Liver (tissue), 8 donors: ENCODE measurements at regions not wholly inside any gene's neighbourhood (a gene's known extent, or its start where the extent isn't known, plus 50 kb on each side); places are given as distances from the start of the nearest gene placed in this dataset.

Experiments used
- DNase-seq: peaks from one replicate; pipeline ENCODE4 v3.0.0-alpha.2; 2017; ENCODE audit warnings: low spot score
- H3K27ac ChIP-seq, 2 donors: one replicate each; pipeline ENCODE4 v1.7.0; 2013; ENCODE audit warnings: inconsistent platforms in 2 of 2, low read length in 2 of 2, control low read depth in 1 of 2, low read depth in 1 of 2, mild to moderate bottlenecking in 1 of 2
- H3K27me3 ChIP-seq, 4 donors: one replicate each; pipeline versions ENCODE4 v1.6.1 to v1.7.0; 2013; ENCODE audit warnings: low read length in 3 of 4, inconsistent platforms in 1 of 4, mild to moderate bottlenecking in 1 of 4, moderate library complexity in 1 of 4; ENCODE audit not compliant: control insufficient read depth in 4 of 4, insufficient read depth in 4 of 4
- H3K36me3 ChIP-seq, 4 donors: one replicate each; pipeline versions ENCODE4 v1.6.1 to v1.7.0; 2013; ENCODE audit warnings: low read length in 3 of 4, mild to moderate bottlenecking in 3 of 4, low read depth in 1 of 4, moderate library complexity in 1 of 4; ENCODE audit not compliant: control insufficient read depth in 4 of 4, insufficient read depth in 3 of 4
- H3K4me1 ChIP-seq, 4 donors: one replicate each; pipeline versions ENCODE4 v1.6.1 to v1.7.0; 2013; ENCODE audit warnings: low read length in 3 of 4, mild to moderate bottlenecking in 3 of 4, moderate library complexity in 1 of 4; ENCODE audit not compliant: control insufficient read depth in 4 of 4, insufficient read depth in 4 of 4
- H3K4me3 ChIP-seq, 3 donors: one replicate each; pipeline versions ENCODE4 v1.6.1 to v1.7.0; 2013; ENCODE audit warnings: low read length in 3 of 3, control low read depth in 1 of 3, low read depth in 1 of 3, mild to moderate bottlenecking in 1 of 3
- H3K9ac ChIP-seq, 2 donors: one replicate each; pipeline ENCODE4 v1.7.0; 2013; ENCODE audit warnings: low read length in 2 of 2, mild to moderate bottlenecking in 2 of 2, moderate library complexity in 2 of 2, control low read depth in 1 of 2, low read depth in 1 of 2
- H3K9me3 ChIP-seq, 4 donors: one replicate each; pipeline versions ENCODE4 v1.6.1 to v1.7.0; 2013; ENCODE audit warnings: low read length in 3 of 4; ENCODE audit not compliant: control insufficient read depth in 4 of 4
- EGR1 ChIP-seq, 2 donors: IDR thresholded peaks; 2 replicates each; pipeline ENCODE4 v1.6.1; 2016 to 2018; ENCODE audit warnings: antibody characterized with exemption in 2 of 2, low read depth in 2 of 2
- FOXA1 ChIP-seq: IDR thresholded peaks from 2 replicates; pipeline ENCODE4 v1.6.1; 2016; ENCODE audit warnings: antibody characterized with exemption
- FOXA2 ChIP-seq: IDR thresholded peaks from 2 replicates; pipeline ENCODE4 v1.6.1; 2016; ENCODE audit warnings: antibody characterized with exemption
- GABPA ChIP-seq, 2 donors: IDR thresholded peaks in 1 of 2; conservative IDR thresholded peaks in 1 of 2; 2 replicates each; pipeline ENCODE4 v1.6.1; 2016; ENCODE audit warnings: antibody characterized with exemption in 2 of 2, mild to moderate bottlenecking in 1 of 2, moderate library complexity in 1 of 2
- HNF4A ChIP-seq, 2 donors: conservative IDR thresholded peaks; 2 replicates each; pipeline ENCODE4 v1.6.1; 2016; ENCODE audit warnings: antibody characterized with exemption in 2 of 2, mild to moderate bottlenecking in 2 of 2
- HNF4G ChIP-seq: IDR thresholded peaks from 2 replicates; pipeline ENCODE4 v1.6.1; 2016; ENCODE audit warnings: antibody characterized with exemption
- JUND ChIP-seq, 2 donors: IDR thresholded peaks; 2 replicates each; pipeline ENCODE4 v1.6.1; 2016; ENCODE audit warnings: antibody characterized with exemption in 2 of 2
- NR2F2 ChIP-seq: IDR thresholded peaks from 2 replicates; pipeline ENCODE4 v1.6.1; 2016; ENCODE audit warnings: antibody characterized with exemption
- RAD21 ChIP-seq, 2 donors: IDR thresholded peaks; 2 replicates each; pipeline ENCODE4 v1.6.1; 2016; ENCODE audit warnings: antibody characterized with exemption in 2 of 2, mild to moderate bottlenecking in 2 of 2
- RXRA ChIP-seq, 2 donors: IDR thresholded peaks; 2 replicates each; pipeline ENCODE4 v1.6.1; 2017 to 2018; ENCODE audit warnings: antibody characterized with exemption in 2 of 2, mild to moderate bottlenecking in 1 of 2
- SP1 ChIP-seq: IDR thresholded peaks from 2 replicates; pipeline ENCODE4 v1.6.1; 2018; ENCODE audit warnings: antibody characterized with exemption, mild to moderate bottlenecking
- TAF1 ChIP-seq: conservative IDR thresholded peaks from 2 replicates; pipeline ENCODE4 v1.6.1; 2016; ENCODE audit warnings: antibody characterized with exemption, mild to moderate bottlenecking
- YY1 ChIP-seq: IDR thresholded peaks from 2 replicates; pipeline ENCODE4 v1.6.1; 2016; ENCODE audit warnings: antibody characterized with exemption, mild to moderate bottlenecking
- WGBS: extraction: QIAGEN DNeasy Blood & Tissue Kit; methylation state at CpG from one replicate; pipeline ENCODE4 v1.1.7; 2013; 5-methylcytosine and 5-hydroxymethylcytosine counted together
- TF ChIP-seq, protein P1 (sequence below): IDR thresholded peaks from 2 replicates; pipeline ENCODE4 v1.6.1; 2016; ENCODE audit warnings: antibody characterized with exemption, mild to moderate bottlenecking
- TF ChIP-seq, protein P2 (sequence below): IDR thresholded peaks from 2 replicates; pipeline ENCODE4 v1.6.1; 2016; ENCODE audit warnings: antibody characterized with exemption
- TF ChIP-seq, protein P3 (sequence below): IDR thresholded peaks from 2 replicates; pipeline ENCODE4 v1.6.1; 2016; ENCODE audit warnings: antibody characterized with exemption
- TF ChIP-seq, protein P4 (sequence below): fragments of 150-350 bp; IDR thresholded peaks from 2 replicates; pipeline ENCODE4 v1.5.1; 2017; ENCODE audit warnings: improper control_type of control experiment, low read depth, low read length; ENCODE audit not compliant: missing input control
- TF ChIP-seq, protein P5 (sequence below): IDR thresholded peaks from 2 replicates; pipeline ENCODE4 v1.6.1; 2016; ENCODE audit warnings: antibody characterized with exemption
- donor health status: healthy.
- donor health status: healthy.
- donor health status: healthy.
- donor health status: healthy.
- donor health status: healthy.

DNA sequence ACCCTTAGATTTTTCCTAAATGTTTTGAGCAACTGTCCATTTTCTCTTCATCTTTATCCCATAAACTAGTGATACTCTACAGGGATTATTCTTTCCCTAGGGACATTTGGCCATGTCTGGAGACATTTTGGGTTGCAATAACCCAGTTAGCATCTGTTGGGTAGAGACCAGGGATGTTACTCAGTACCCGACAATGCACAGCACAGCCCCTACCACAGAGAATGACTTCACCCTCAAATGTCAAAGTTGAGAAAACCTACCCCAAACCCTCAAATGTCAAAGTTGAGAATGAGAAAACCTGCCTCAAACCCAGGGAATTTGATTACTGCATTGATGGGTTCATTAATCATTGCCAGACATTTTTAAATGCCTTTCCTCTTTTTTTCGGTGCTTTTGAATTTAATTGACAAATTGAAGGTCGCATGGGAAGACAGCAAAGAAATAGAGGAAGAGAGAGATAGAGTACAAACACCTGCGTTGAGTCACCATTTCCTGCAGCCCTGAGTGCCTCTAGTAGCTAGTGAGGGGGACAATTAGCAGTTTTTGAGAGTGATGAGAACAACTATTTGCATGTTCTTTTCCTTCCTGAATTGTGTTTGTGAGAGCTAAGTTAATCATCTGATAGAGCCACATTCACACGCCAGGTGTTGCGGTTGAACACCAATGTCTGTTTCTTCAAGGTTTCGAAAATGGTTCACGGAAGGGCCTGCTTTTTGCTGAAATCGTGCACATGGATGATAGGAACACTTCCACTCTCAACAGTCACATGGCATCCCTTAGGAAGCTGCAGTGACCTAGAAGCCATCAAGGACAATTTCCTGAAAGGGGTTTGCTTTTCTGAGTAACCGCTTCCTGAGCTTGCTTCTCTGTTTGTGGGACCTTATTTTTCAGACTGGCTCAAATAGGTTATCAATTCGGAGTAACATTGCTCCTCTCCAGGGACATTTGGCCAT is 203.9 kb upstream of the VCX3A start:
- no peak for DNase-seq
- no peak for TF ChIP-seq GABPA (IDR thresholded peaks at IDR 0.05 in 1 of 2, conservative IDR thresholded peaks at IDR 0.05 in 1 of 2)
- TF ChIP-seq FOXA1, result no peak
- TF ChIP-seq SP1, result no peak
- TF ChIP-seq, protein P1, sequence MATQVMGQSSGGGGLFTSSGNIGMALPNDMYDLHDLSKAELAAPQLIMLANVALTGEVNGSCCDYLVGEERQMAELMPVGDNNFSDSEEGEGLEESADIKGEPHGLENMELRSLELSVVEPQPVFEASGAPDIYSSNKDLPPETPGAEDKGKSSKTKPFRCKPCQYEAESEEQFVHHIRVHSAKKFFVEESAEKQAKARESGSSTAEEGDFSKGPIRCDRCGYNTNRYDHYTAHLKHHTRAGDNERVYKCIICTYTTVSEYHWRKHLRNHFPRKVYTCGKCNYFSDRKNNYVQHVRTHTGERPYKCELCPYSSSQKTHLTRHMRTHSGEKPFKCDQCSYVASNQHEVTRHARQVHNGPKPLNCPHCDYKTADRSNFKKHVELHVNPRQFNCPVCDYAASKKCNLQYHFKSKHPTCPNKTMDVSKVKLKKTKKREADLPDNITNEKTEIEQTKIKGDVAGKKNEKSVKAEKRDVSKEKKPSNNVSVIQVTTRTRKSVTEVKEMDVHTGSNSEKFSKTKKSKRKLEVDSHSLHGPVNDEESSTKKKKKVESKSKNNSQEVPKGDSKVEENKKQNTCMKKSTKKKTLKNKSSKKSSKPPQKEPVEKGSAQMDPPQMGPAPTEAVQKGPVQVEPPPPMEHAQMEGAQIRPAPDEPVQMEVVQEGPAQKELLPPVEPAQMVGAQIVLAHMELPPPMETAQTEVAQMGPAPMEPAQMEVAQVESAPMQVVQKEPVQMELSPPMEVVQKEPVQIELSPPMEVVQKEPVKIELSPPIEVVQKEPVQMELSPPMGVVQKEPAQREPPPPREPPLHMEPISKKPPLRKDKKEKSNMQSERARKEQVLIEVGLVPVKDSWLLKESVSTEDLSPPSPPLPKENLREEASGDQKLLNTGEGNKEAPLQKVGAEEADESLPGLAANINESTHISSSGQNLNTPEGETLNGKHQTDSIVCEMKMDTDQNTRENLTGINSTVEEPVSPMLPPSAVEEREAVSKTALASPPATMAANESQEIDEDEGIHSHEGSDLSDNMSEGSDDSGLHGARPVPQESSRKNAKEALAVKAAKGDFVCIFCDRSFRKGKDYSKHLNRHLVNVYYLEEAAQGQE, result no peak
- no peak for TF ChIP-seq EGR1 (IDR thresholded peaks at IDR 0.05; ENCODE audit: low read depth in 2 of 2)
- no peak for TF ChIP-seq TAF1
- no peak for TF ChIP-seq JUND (IDR thresholded peaks at IDR 0.05)
- TF ChIP-seq, protein P2, sequence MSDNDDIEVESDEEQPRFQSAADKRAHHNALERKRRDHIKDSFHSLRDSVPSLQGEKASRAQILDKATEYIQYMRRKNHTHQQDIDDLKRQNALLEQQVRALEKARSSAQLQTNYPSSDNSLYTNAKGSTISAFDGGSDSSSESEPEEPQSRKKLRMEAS, result no peak
- no peak for TF ChIP-seq HNF4A (conservative IDR thresholded peaks at IDR 0.05)
- TF ChIP-seq HNF4G, result no peak
- TF ChIP-seq, protein P3, sequence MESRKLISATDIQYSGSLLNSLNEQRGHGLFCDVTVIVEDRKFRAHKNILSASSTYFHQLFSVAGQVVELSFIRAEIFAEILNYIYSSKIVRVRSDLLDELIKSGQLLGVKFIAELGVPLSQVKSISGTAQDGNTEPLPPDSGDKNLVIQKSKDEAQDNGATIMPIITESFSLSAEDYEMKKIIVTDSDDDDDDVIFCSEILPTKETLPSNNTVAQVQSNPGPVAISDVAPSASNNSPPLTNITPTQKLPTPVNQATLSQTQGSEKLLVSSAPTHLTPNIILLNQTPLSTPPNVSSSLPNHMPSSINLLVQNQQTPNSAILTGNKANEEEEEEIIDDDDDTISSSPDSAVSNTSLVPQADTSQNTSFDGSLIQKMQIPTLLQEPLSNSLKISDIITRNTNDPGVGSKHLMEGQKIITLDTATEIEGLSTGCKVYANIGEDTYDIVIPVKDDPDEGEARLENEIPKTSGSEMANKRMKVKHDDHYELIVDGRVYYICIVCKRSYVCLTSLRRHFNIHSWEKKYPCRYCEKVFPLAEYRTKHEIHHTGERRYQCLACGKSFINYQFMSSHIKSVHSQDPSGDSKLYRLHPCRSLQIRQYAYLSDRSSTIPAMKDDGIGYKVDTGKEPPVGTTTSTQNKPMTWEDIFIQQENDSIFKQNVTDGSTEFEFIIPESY, result no peak
- no peak for TF ChIP-seq RXRA (IDR thresholded peaks at IDR 0.05)
- TF ChIP-seq, protein P4, sequence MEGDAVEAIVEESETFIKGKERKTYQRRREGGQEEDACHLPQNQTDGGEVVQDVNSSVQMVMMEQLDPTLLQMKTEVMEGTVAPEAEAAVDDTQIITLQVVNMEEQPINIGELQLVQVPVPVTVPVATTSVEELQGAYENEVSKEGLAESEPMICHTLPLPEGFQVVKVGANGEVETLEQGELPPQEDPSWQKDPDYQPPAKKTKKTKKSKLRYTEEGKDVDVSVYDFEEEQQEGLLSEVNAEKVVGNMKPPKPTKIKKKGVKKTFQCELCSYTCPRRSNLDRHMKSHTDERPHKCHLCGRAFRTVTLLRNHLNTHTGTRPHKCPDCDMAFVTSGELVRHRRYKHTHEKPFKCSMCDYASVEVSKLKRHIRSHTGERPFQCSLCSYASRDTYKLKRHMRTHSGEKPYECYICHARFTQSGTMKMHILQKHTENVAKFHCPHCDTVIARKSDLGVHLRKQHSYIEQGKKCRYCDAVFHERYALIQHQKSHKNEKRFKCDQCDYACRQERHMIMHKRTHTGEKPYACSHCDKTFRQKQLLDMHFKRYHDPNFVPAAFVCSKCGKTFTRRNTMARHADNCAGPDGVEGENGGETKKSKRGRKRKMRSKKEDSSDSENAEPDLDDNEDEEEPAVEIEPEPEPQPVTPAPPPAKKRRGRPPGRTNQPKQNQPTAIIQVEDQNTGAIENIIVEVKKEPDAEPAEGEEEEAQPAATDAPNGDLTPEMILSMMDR, result no peak
- no peak for TF ChIP-seq FOXA2
- TF ChIP-seq NR2F2, result no peak
- TF ChIP-seq RAD21 (IDR thresholded peaks at IDR 0.05), result no peak
- TF ChIP-seq, protein P5, sequence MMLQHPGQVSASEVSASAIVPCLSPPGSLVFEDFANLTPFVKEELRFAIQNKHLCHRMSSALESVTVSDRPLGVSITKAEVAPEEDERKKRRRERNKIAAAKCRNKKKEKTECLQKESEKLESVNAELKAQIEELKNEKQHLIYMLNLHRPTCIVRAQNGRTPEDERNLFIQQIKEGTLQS, result no peak
- TF ChIP-seq YY1, result no peak
- H3K27me3 ChIP-seq, result no peaks in the 10 kb centered on the region
- no peaks in the 10 kb centered on the region for H3K36me3 ChIP-seq
- H3K9me3 ChIP-seq, result no peaks in the 10 kb centered on the region
- H3K4me1 ChIP-seq, result no peaks in the 10 kb centered on the region
- H3K4me3 ChIP-seq, result no peak overlapping the region
- no peak overlapping the region for H3K27ac ChIP-seq
- WGBS, result 83% methylated on average over 11 of the region's 11 CpGs
- H3K9ac ChIP-seq, result no peak overlapping the region
